ENCODE measurements at regions not wholly inside any gene's neighbourhood (a gene's known extent, or its start where the extent isn't known, plus 50 kb on each side); places are given as distances from the start of the nearest gene placed in this dataset.

- Histone ChIP-seq H3K27me3 (no peaks in the 10 kb centered on the region), H3K4me1 (no peaks in the 10 kb centered on the region), H3K36me3 (no peaks in the 10 kb centered on the region), H3K4me3 (no peak overlapping the region), H3K27ac (no peak overlapping the region), H3K9me3 (no peaks in the 10 kb centered on the region)
- no peak for TF ChIP-seq CTCF (IDR thresholded peaks at IDR 0.05)
- intact Hi-C loops (cut with DNase I), result no loop called here
- DNase-seq (ENCODE audit: low spot score in 2 of 2), result no peak
Measured at GRCh38 chr6:156254240-156254639, 522.9 kb upstream of the ARID1B start.

- intact Hi-C loops (cut with DNase I), result no loop called here
- no peak overlapping the region for H3K27ac ChIP-seq
- no peaks in the 10 kb centered on the region for H3K9me3 ChIP-seq
- no peak for DNase-seq (ENCODE audit: low spot score in 2 of 2)
- TF ChIP-seq CTCF (IDR thresholded peaks at IDR 0.05), result no peak
- H3K4me3 ChIP-seq, result no peak overlapping the region
- H3K36me3 ChIP-seq, result no peaks in the 10 kb centered on the region
- H3K27me3 ChIP-seq, result no peaks in the 10 kb centered on the region
- H3K4me1 ChIP-seq, result no peaks in the 10 kb centered on the region
Measured at GRCh38 chr6:156250593-156250992, 526.6 kb upstream of the ARID1B start.

- Histone ChIP-seq H3K9me3 (no peaks in the 10 kb centered on the region), H3K4me1 (no peaks in the 10 kb centered on the region), H3K4me3 (no peak overlapping the region), H3K36me3 (no peaks in the 10 kb centered on the region), H3K27me3 (no peaks in the 10 kb centered on the region), H3K27ac (no peak overlapping the region)
- no peak for DNase-seq (ENCODE audit: low spot score in 2 of 2)
- intact Hi-C loops (cut with DNase I), result no loop called here
- TF ChIP-seq CTCF (IDR thresholded peaks at IDR 0.05), result no peak
Measured at GRCh38 chr6:156242206-156242605, 535.0 kb upstream of the ARID1B start.

GRCh38 chr6:156231026-156231765 is 546.0 kb upstream of the ARID1B start:
- Histone ChIP-seq H3K27me3 (no peaks in the 10 kb centered on the region), H3K4me3 (no peak overlapping the region), H3K27ac (no peak overlapping the region), H3K4me1 (no peaks in the 10 kb centered on the region), H3K36me3 (no peaks in the 10 kb centered on the region), H3K9me3 (no peaks in the 10 kb centered on the region)
- intact Hi-C loops (cut with DNase I), result no loop called here
- no peak for TF ChIP-seq CTCF (IDR thresholded peaks at IDR 0.05)
- DNase-seq (ENCODE audit: low spot score in 2 of 2), result no peak

GRCh38 chr6:156219973-156220372 is 557.2 kb upstream of the ARID1B start:
- Histone ChIP-seq H3K27ac (no peak overlapping the region), H3K4me1 (no peaks in the 10 kb centered on the region), H3K4me3 (no peak overlapping the region), H3K36me3 (no peaks in the 10 kb centered on the region), H3K9me3 (peaks cover 0 to 8% of the 10 kb centered on the region in 2 donors), H3K27me3 (no peaks in the 10 kb centered on the region)
- no peak for TF ChIP-seq CTCF (IDR thresholded peaks at IDR 0.05)
- intact Hi-C loops (cut with DNase I), result no loop called here
- no peak for DNase-seq (ENCODE audit: low spot score in 2 of 2)

GRCh38 chr6:156205678-156206077 is 571.5 kb upstream of the ARID1B start:
- H3K36me3 ChIP-seq, result no peaks in the 10 kb centered on the region
- no peaks in the 10 kb centered on the region for H3K4me1 ChIP-seq
- no peak overlapping the region for H3K4me3 ChIP-seq
- DNase-seq (ENCODE audit: low spot score in 2 of 2), result no peak
- peaks cover 0 to 18% of the 10 kb centered on the region in 2 donors for H3K9me3 ChIP-seq
- no peaks in the 10 kb centered on the region for H3K27me3 ChIP-seq
- no peak for TF ChIP-seq CTCF (IDR thresholded peaks at IDR 0.05)
- H3K27ac ChIP-seq, result no peak overlapping the region
- intact Hi-C loops (cut with DNase I), result no loop called here

All from ascending aorta (tissue), 2 donors.